ENCODE measurements at regions not wholly inside any gene's neighbourhood (a gene's known extent, or its start where the extent isn't known, plus 50 kb on each side); places are given as distances from the start of the nearest gene placed in this dataset.

DNA sequence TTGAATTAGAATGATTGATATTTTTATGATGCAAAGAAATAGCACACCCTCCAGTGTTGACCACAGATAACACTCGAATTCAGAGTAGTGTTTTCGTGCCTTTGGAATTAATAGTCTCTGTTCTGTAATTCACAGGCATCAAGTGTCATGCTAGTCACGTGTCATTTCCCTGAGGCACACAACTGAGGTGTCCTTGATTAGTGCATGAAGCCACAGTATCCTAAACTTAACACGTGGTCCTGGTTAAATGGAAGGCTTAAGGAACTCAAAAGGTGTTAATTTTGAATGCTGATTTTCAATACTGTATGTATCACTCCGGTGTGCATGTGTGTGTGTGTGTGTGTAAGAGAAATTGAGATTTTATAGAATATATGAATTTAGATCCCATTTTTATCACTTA, 625.6 kb downstream of the TMEM114 start:
- no peak overlapping the region for H3K4me3 ChIP-seq (ENCODE audit: low read depth, low read length)
- H3K27ac ChIP-seq (ENCODE audit: extremely low read depth, low read depth, low read length): no peak overlapping the region
- ChIA-PET POLR2A (no interaction called here), CTCF (no interaction called here)
- TF ChIP-seq, protein P1, sequence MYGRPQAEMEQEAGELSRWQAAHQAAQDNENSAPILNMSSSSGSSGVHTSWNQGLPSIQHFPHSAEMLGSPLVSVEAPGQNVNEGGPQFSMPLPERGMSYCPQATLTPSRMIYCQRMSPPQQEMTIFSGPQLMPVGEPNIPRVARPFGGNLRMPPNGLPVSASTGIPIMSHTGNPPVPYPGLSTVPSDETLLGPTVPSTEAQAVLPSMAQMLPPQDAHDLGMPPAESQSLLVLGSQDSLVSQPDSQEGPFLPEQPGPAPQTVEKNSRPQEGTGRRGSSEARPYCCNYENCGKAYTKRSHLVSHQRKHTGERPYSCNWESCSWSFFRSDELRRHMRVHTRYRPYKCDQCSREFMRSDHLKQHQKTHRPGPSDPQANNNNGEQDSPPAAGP (tag by site-specific recombination; IDR thresholded peaks at IDR 0.05): no peak
- TF ChIP-seq, protein P2, sequence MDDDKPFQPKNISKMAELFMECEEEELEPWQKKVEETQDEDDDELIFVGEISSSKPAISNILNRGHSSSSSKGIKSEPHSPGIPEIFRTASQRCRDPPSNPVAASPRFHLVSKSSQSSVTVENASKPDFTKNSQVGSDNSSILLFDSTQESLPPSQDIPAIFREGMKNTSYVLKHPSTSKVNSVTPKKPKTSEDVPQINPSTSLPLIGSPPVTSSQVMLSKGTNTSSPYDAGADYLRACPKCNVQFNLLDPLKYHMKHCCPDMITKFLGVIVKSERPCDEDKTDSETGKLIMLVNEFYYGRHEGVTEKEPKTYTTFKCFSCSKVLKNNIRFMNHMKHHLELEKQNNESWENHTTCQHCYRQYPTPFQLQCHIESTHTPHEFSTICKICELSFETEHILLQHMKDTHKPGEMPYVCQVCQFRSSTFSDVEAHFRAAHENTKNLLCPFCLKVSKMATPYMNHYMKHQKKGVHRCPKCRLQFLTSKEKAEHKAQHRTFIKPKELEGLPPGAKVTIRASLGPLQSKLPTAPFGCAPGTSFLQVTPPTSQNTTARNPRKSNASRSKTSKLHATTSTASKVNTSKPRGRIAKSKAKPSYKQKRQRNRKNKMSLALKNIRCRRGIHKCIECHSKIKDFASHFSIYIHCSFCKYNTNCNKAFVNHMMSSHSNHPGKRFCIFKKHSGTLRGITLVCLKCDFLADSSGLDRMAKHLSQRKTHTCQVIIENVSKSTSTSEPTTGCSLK (tag by site-specific recombination; IDR thresholded peaks at IDR 0.05): no peak
- TF ChIP-seq TRIM28 (IDR thresholded peaks at IDR 0.05; ENCODE audit: borderline replicate concordance, low read length): no peak
- no peak for TF ChIP-seq ZNF544 (tag by site-specific recombination; IDR thresholded peaks at IDR 0.05)
- TF ChIP-seq ZBTB7A (tag by site-specific recombination; IDR thresholded peaks at IDR 0.05; ENCODE audit: low read depth): no peak
- no peak for TF ChIP-seq ZNF214 (tag by site-specific recombination; IDR thresholded peaks at IDR 0.05; ENCODE audit: borderline replicate concordance)
- TF ChIP-seq KLF10 (tag by site-specific recombination; IDR thresholded peaks at IDR 0.05): no peak
- TF ChIP-seq MYNN (tag by site-specific recombination; IDR thresholded peaks at IDR 0.05; ENCODE audit: borderline replicate concordance): no peak
- TF ChIP-seq, protein P3, sequence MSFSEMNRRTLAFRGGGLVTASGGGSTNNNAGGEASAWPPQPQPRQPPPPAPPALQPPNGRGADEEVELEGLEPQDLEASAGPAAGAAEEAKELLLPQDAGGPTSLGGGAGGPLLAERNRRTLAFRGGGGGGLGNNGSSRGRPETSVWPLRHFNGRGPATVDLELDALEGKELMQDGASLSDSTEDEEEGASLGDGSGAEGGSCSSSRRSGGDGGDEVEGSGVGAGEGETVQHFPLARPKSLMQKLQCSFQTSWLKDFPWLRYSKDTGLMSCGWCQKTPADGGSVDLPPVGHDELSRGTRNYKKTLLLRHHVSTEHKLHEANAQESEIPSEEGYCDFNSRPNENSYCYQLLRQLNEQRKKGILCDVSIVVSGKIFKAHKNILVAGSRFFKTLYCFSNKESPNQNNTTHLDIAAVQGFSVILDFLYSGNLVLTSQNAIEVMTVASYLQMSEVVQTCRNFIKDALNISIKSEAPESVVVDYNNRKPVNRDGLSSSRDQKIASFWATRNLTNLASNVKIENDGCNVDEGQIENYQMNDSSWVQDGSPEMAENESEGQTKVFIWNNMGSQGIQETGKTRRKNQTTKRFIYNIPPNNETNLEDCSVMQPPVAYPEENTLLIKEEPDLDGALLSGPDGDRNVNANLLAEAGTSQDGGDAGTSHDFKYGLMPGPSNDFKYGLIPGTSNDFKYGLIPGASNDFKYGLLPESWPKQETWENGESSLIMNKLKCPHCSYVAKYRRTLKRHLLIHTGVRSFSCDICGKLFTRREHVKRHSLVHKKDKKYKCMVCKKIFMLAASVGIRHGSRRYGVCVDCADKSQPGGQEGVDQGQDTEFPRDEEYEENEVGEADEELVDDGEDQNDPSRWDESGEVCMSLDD (tag by site-specific recombination; IDR thresholded peaks at IDR 0.05): no peak
- no peak for TF ChIP-seq ZNF426 (tag by site-specific recombination; IDR thresholded peaks at IDR 0.05)
- TF ChIP-seq, protein P4, sequence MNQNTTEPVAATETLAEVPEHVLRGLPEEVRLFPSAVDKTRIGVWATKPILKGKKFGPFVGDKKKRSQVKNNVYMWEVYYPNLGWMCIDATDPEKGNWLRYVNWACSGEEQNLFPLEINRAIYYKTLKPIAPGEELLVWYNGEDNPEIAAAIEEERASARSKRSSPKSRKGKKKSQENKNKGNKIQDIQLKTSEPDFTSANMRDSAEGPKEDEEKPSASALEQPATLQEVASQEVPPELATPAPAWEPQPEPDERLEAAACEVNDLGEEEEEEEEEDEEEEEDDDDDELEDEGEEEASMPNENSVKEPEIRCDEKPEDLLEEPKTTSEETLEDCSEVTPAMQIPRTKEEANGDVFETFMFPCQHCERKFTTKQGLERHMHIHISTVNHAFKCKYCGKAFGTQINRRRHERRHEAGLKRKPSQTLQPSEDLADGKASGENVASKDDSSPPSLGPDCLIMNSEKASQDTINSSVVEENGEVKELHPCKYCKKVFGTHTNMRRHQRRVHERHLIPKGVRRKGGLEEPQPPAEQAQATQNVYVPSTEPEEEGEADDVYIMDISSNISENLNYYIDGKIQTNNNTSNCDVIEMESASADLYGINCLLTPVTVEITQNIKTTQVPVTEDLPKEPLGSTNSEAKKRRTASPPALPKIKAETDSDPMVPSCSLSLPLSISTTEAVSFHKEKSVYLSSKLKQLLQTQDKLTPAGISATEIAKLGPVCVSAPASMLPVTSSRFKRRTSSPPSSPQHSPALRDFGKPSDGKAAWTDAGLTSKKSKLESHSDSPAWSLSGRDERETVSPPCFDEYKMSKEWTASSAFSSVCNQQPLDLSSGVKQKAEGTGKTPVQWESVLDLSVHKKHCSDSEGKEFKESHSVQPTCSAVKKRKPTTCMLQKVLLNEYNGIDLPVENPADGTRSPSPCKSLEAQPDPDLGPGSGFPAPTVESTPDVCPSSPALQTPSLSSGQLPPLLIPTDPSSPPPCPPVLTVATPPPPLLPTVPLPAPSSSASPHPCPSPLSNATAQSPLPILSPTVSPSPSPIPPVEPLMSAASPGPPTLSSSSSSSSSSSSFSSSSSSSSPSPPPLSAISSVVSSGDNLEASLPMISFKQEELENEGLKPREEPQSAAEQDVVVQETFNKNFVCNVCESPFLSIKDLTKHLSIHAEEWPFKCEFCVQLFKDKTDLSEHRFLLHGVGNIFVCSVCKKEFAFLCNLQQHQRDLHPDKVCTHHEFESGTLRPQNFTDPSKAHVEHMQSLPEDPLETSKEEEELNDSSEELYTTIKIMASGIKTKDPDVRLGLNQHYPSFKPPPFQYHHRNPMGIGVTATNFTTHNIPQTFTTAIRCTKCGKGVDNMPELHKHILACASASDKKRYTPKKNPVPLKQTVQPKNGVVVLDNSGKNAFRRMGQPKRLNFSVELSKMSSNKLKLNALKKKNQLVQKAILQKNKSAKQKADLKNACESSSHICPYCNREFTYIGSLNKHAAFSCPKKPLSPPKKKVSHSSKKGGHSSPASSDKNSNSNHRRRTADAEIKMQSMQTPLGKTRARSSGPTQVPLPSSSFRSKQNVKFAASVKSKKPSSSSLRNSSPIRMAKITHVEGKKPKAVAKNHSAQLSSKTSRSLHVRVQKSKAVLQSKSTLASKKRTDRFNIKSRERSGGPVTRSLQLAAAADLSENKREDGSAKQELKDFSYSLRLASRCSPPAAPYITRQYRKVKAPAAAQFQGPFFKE (tag by site-specific recombination; IDR thresholded peaks at IDR 0.05; ENCODE audit: borderline replicate concordance): no peak
- H3K4me1 ChIP-seq (ENCODE audit: control insufficient read depth, insufficient read depth, low read length): no peaks in the 10 kb centered on the region
- H3K9me3 ChIP-seq (ENCODE audit: control insufficient read depth, insufficient read depth, low read depth, low read length): no peaks in the 10 kb centered on the region
- no peaks in the 10 kb centered on the region for H3K36me3 ChIP-seq (ENCODE audit: control insufficient read depth in 2 of 2, insufficient read depth in 1 of 2, low read length in 2 of 2)

DNA sequence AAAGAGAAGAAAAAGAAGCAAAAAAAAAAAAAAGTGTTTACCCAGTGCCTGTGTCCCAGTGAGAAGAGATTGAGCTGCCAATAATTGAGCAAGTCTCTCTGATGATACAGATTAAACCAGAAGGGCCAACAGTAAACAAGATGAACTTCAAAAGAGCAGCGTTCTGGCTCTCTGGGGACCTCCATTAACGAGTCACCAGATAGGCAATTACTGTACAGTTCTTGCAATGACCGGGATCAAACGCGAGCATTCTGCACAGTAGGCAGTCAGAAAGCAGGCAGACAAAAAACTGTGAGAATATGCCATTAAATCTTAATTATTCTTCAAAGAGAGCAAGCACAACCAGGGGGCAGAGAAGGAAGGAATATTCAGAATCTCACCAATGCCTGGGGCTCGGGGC, 626.1 kb downstream of the TMEM114 start:
- Histone ChIP-seq H3K4me3 (ENCODE audit: low read depth, low read length) (no peak overlapping the region), H3K27ac (ENCODE audit: extremely low read depth, low read depth, low read length) (no peak overlapping the region), H3K36me3 (ENCODE audit: control insufficient read depth in 2 of 2, insufficient read depth in 1 of 2, low read length in 2 of 2) (no peaks in the 10 kb centered on the region), H3K9me3 (ENCODE audit: control insufficient read depth, insufficient read depth, low read depth, low read length) (no peaks in the 10 kb centered on the region), H3K4me1 (ENCODE audit: control insufficient read depth, insufficient read depth, low read length) (no peaks in the 10 kb centered on the region)
- no peak for TF ChIP-seq REPIN1 (tag by site-specific recombination; IDR thresholded peaks at IDR 0.05; ENCODE audit: low read depth)
- TF ChIP-seq, protein P5, sequence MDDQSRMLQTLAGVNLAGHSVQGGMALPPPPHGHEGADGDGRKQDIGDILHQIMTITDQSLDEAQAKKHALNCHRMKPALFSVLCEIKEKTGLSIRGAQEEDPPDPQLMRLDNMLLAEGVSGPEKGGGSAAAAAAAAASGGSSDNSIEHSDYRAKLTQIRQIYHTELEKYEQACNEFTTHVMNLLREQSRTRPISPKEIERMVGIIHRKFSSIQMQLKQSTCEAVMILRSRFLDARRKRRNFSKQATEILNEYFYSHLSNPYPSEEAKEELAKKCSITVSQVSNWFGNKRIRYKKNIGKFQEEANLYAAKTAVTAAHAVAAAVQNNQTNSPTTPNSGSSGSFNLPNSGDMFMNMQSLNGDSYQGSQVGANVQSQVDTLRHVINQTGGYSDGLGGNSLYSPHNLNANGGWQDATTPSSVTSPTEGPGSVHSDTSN (CRISPR knock-in tag; IDR thresholded peaks at IDR 0.05): no peak
- no peak for TF ChIP-seq HOXC10 (CRISPR knock-in tag; IDR thresholded peaks at IDR 0.05)
- TF ChIP-seq KLF9 (tag by site-specific recombination; IDR thresholded peaks at IDR 0.05; ENCODE audit: low read depth): no peak
- TF ChIP-seq, protein P6, sequence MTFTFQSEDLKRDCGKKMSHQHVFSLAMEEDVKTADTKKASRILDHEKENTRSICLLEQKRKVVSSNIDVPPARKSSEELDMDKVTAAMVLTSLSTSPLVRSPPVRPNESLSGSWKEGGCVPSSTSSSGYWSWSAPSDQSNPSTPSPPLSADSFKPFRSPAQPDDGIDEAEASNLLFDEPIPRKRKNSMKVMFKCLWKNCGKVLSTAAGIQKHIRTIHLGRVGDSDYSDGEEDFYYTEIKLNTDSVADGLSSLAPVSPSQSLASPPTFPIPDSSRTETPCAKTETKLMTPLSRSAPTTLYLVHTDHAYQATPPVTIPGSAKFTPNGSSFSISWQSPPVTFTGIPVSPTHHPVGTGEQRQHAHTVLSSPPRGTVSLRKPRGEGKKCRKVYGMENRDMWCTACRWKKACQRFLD (tag by site-specific recombination; IDR thresholded peaks at IDR 0.05): no peak
- ChIA-PET CTCF (no interaction called here), POLR2A (no interaction called here)
